ENCODE measurements at regions not wholly inside any gene's neighbourhood (a gene's known extent, or its start where the extent isn't known, plus 50 kb on each side); places are given as distances from the start of the nearest gene placed in this dataset.

GRCh38 chr11:92482492-92483060, 258.0 kb downstream of the FAT3 start:
- Histone ChIP-seq H3K36me3 (ENCODE audit: insufficient read depth, low read length) (no peaks in the 10 kb centered on the region), H3K27ac (ENCODE audit: low read depth, low read length) (no peak overlapping the region), H3K4me3 (ENCODE audit: low read depth in 1 of 2, low read length in 2 of 2) (no peak overlapping the region), H3K9me3 (ENCODE audit: low read length) (no peaks in the 10 kb centered on the region), H3K27me3 (ENCODE audit: control insufficient read depth in 1 of 2, insufficient read depth in 2 of 2, low read length in 2 of 2) (no peaks in the 10 kb centered on the region), H3K4me1 (ENCODE audit: insufficient read depth, low read length) (no peaks in the 10 kb centered on the region), H3K9ac (ENCODE audit: low read length) (no peak overlapping the region)

- Histone ChIP-seq H3K36me3 (ENCODE audit: insufficient read depth, low read length) (no peaks in the 10 kb centered on the region), H3K4me3 (ENCODE audit: low read depth in 1 of 2, low read length in 2 of 2) (no peak overlapping the region), H3K9me3 (ENCODE audit: low read length) (no peaks in the 10 kb centered on the region), H3K4me1 (ENCODE audit: insufficient read depth, low read length) (no peaks in the 10 kb centered on the region), H3K27me3 (ENCODE audit: control insufficient read depth in 1 of 2, insufficient read depth in 2 of 2, low read length in 2 of 2) (no peaks in the 10 kb centered on the region), H3K9ac (ENCODE audit: low read length) (no peak overlapping the region), H3K27ac (ENCODE audit: low read depth, low read length) (no peak overlapping the region)
These were observed 260.0 kb downstream of the FAT3 start for GRCh38 chr11:92484570-92484969.

GRCh38 chr11:92489826-92490399, 265.3 kb downstream of the FAT3 start:
- H3K9ac ChIP-seq (ENCODE audit: low read length): no peak overlapping the region
- H3K9me3 ChIP-seq (ENCODE audit: low read length): no peaks in the 10 kb centered on the region
- H3K27ac ChIP-seq (ENCODE audit: low read depth, low read length): no peak overlapping the region
- no peaks in the 10 kb centered on the region for H3K4me1 ChIP-seq (ENCODE audit: insufficient read depth, low read length)
- no peak overlapping the region for H3K4me3 ChIP-seq (ENCODE audit: low read depth in 1 of 2, low read length in 2 of 2)
- no peaks in the 10 kb centered on the region for H3K27me3 ChIP-seq (ENCODE audit: control insufficient read depth in 1 of 2, insufficient read depth in 2 of 2, low read length in 2 of 2)
- no peaks in the 10 kb centered on the region for H3K36me3 ChIP-seq (ENCODE audit: insufficient read depth, low read length)

- Histone ChIP-seq H3K4me3 (ENCODE audit: low read depth in 1 of 2, low read length in 2 of 2) (no peak overlapping the region), H3K9ac (ENCODE audit: low read length) (no peak overlapping the region), H3K36me3 (ENCODE audit: insufficient read depth, low read length) (no peaks in the 10 kb centered on the region), H3K4me1 (ENCODE audit: insufficient read depth, low read length) (no peaks in the 10 kb centered on the region), H3K9me3 (ENCODE audit: low read length) (no peaks in the 10 kb centered on the region), H3K27ac (ENCODE audit: low read depth, low read length) (no peak overlapping the region), H3K27me3 (ENCODE audit: control insufficient read depth in 1 of 2, insufficient read depth in 2 of 2, low read length in 2 of 2) (no peaks in the 10 kb centered on the region)
These were observed 267.8 kb downstream of the FAT3 start for GRCh38 chr11:92492372-92492771.

GRCh38 chr11:92495107-92495793, 270.6 kb downstream of the FAT3 start:
- no peaks in the 10 kb centered on the region for H3K27me3 ChIP-seq (ENCODE audit: control insufficient read depth in 1 of 2, insufficient read depth in 2 of 2, low read length in 2 of 2)

GRCh38 chr11:92500453-92500852, 275.8 kb downstream of the FAT3 start:
- no peaks in the 10 kb centered on the region for H3K4me1 ChIP-seq (ENCODE audit: insufficient read depth, low read length)
- no peaks in the 10 kb centered on the region for H3K27me3 ChIP-seq (ENCODE audit: control insufficient read depth in 1 of 2, insufficient read depth in 2 of 2, low read length in 2 of 2)
- H3K27ac ChIP-seq (ENCODE audit: low read depth, low read length): no peak overlapping the region
- H3K9me3 ChIP-seq (ENCODE audit: low read length): no peaks in the 10 kb centered on the region
- no peak overlapping the region for H3K4me3 ChIP-seq (ENCODE audit: low read depth in 1 of 2, low read length in 2 of 2)
- no peaks in the 10 kb centered on the region for H3K36me3 ChIP-seq (ENCODE audit: insufficient read depth, low read length)
- H3K9ac ChIP-seq (ENCODE audit: low read length): no peak overlapping the region

More at GRCh38 chr11:92495107-92495793, 270.6 kb downstream of the FAT3 start:
- H3K9me3 ChIP-seq (ENCODE audit: low read length): no peaks in the 10 kb centered on the region
- H3K4me1 ChIP-seq (ENCODE audit: insufficient read depth, low read length): no peaks in the 10 kb centered on the region
- no peak overlapping the region for H3K9ac ChIP-seq (ENCODE audit: low read length)
- H3K27ac ChIP-seq (ENCODE audit: low read depth, low read length): no peak overlapping the region
- H3K36me3 ChIP-seq (ENCODE audit: insufficient read depth, low read length): no peaks in the 10 kb centered on the region
- no peak overlapping the region for H3K4me3 ChIP-seq (ENCODE audit: low read depth in 1 of 2, low read length in 2 of 2)

- Histone ChIP-seq H3K4me3 (ENCODE audit: low read depth in 1 of 2, low read length in 2 of 2) (no peak overlapping the region), H3K9ac (ENCODE audit: low read length) (no peak overlapping the region), H3K4me1 (ENCODE audit: insufficient read depth, low read length) (no peaks in the 10 kb centered on the region), H3K27ac (ENCODE audit: low read depth, low read length) (no peak overlapping the region), H3K36me3 (ENCODE audit: insufficient read depth, low read length) (no peaks in the 10 kb centered on the region), H3K27me3 (ENCODE audit: control insufficient read depth in 1 of 2, insufficient read depth in 2 of 2, low read length in 2 of 2) (no peaks in the 10 kb centered on the region), H3K9me3 (ENCODE audit: low read length) (no peaks in the 10 kb centered on the region)
These were observed 276.6 kb downstream of the FAT3 start for GRCh38 chr11:92501066-92501739.

GRCh38 chr11:92504004-92504403, 279.4 kb downstream of the FAT3 start:
- H3K27me3 ChIP-seq (ENCODE audit: control insufficient read depth in 1 of 2, insufficient read depth in 2 of 2, low read length in 2 of 2): no peaks in the 10 kb centered on the region
- H3K27ac ChIP-seq (ENCODE audit: low read depth, low read length): no peak overlapping the region
- no peak overlapping the region for H3K4me3 ChIP-seq (ENCODE audit: low read depth in 1 of 2, low read length in 2 of 2)
- no peaks in the 10 kb centered on the region for H3K36me3 ChIP-seq (ENCODE audit: insufficient read depth, low read length)
- H3K4me1 ChIP-seq (ENCODE audit: insufficient read depth, low read length): no peaks in the 10 kb centered on the region
- no peak overlapping the region for H3K9ac ChIP-seq (ENCODE audit: low read length)
- H3K9me3 ChIP-seq (ENCODE audit: low read length): no peaks in the 10 kb centered on the region

GRCh38 chr11:92504534-92504933, 279.9 kb downstream of the FAT3 start:
- Histone ChIP-seq H3K4me3 (ENCODE audit: low read depth in 1 of 2, low read length in 2 of 2) (no peak overlapping the region), H3K27ac (ENCODE audit: low read depth, low read length) (no peak overlapping the region), H3K4me1 (ENCODE audit: insufficient read depth, low read length) (no peaks in the 10 kb centered on the region), H3K9me3 (ENCODE audit: low read length) (no peaks in the 10 kb centered on the region), H3K36me3 (ENCODE audit: insufficient read depth, low read length) (no peaks in the 10 kb centered on the region), H3K9ac (ENCODE audit: low read length) (no peak overlapping the region), H3K27me3 (ENCODE audit: control insufficient read depth in 1 of 2, insufficient read depth in 2 of 2, low read length in 2 of 2) (no peaks in the 10 kb centered on the region)

- H3K4me1 ChIP-seq (ENCODE audit: insufficient read depth, low read length): no peaks in the 10 kb centered on the region
- H3K9me3 ChIP-seq (ENCODE audit: low read length): no peaks in the 10 kb centered on the region
- no peak overlapping the region for H3K27ac ChIP-seq (ENCODE audit: low read depth, low read length)
- H3K4me3 ChIP-seq (ENCODE audit: low read depth in 1 of 2, low read length in 2 of 2): no peak overlapping the region
- no peaks in the 10 kb centered on the region for H3K36me3 ChIP-seq (ENCODE audit: insufficient read depth, low read length)
- no peak overlapping the region for H3K9ac ChIP-seq (ENCODE audit: low read length)
- H3K27me3 ChIP-seq (ENCODE audit: control insufficient read depth in 1 of 2, insufficient read depth in 2 of 2, low read length in 2 of 2): no peaks in the 10 kb centered on the region
These were observed 281.1 kb downstream of the FAT3 start for GRCh38 chr11:92505689-92506088.

- Histone ChIP-seq H3K27ac (ENCODE audit: low read depth, low read length) (no peak overlapping the region), H3K36me3 (ENCODE audit: insufficient read depth, low read length) (no peaks in the 10 kb centered on the region), H3K27me3 (ENCODE audit: control insufficient read depth in 1 of 2, insufficient read depth in 2 of 2, low read length in 2 of 2) (no peaks in the 10 kb centered on the region), H3K4me1 (ENCODE audit: insufficient read depth, low read length) (no peaks in the 10 kb centered on the region), H3K9me3 (ENCODE audit: low read length) (no peaks in the 10 kb centered on the region), H3K9ac (ENCODE audit: low read length) (no peak overlapping the region), H3K4me3 (ENCODE audit: low read depth in 1 of 2, low read length in 2 of 2) (no peak overlapping the region)
These were observed 282.3 kb downstream of the FAT3 start for GRCh38 chr11:92506809-92507336.
